IMR-90 (cell line): ENCODE measurements at regions not wholly inside any gene's neighbourhood (a gene's known extent, or its start where the extent isn't known, plus 50 kb on each side); places are given as distances from the start of the nearest gene placed in this dataset.

Source experiments
- ATAC-seq: fragments of 200-7000 bp; cut with Tn5 transposase; 2 replicates; pipeline ENCODE4 v1.9.1; 2020; ENCODE audit warnings: low read depth, mild to moderate bottlenecking, moderate library complexity
- BruUV-seq: library from RNA; stranded (reverse); fragments of 400-500 nt; replicated peaks from 2 replicates; lab custom pipeline; 2021; lab: Mats Ljungman, UMichigan
- CTCF ChIA-PET: fragments of 300-600 bp; formaldehyde crosslinking; extraction: SDS; loops from one replicate; lab custom pipeline; 2021; ENCODE audit warnings: antibody characterized with exemption; lab: Yijun Ruan, JAX
- POLR2A ChIA-PET: fragments of 300-600 bp; sonication (Branson Sonifier 250); formaldehyde crosslinking; loops from one replicate; lab custom pipeline; 2022; ENCODE audit warnings: antibody characterized with exemption; ENCODE audit not compliant: unreplicated experiment; lab: Charles Lee
- DNase-seq: peaks from one replicate; pipeline ENCODE4 v3.0.0; 2013
- H2AFZ ChIP-seq: replicated peaks from 2 replicates; pipeline ENCODE3; 2013; ENCODE audit warnings: low read length, mild to moderate bottlenecking; ENCODE audit not compliant: poor library complexity
- H2AK5ac ChIP-seq: 2 replicates; pipeline ENCODE4 v1.6.1; 2013; ENCODE audit warnings: low read depth, low read length, inconsistent platforms
- H2AK9ac ChIP-seq: replicated peaks from 2 replicates; pipeline ENCODE3; 2013; ENCODE audit warnings: mild to moderate bottlenecking, low read depth, low read length, moderate library complexity; ENCODE audit not compliant: poor library complexity
- H2BK120ac ChIP-seq: 2 replicates; pipeline ENCODE4 v1.6.1; 2013; ENCODE audit warnings: low read depth, low read length, inconsistent platforms
- H2BK15ac ChIP-seq: 3 replicates; pipeline ENCODE4 v1.6.1; 2013; ENCODE audit warnings: low read depth, low read length, inconsistent platforms
- H2BK20ac ChIP-seq: 2 replicates; pipeline ENCODE4 v1.6.1; 2013; ENCODE audit warnings: low read depth, mild to moderate bottlenecking, inconsistent platforms, low read length, moderate library complexity
- H2BK5ac ChIP-seq: 2 replicates; pipeline ENCODE4 v1.6.1; 2013; ENCODE audit warnings: mild to moderate bottlenecking, low read depth, low read length, inconsistent platforms; ENCODE audit not compliant: poor library complexity, severe bottlenecking
- H3K14ac ChIP-seq: replicated peaks from 2 replicates; pipeline ENCODE4 v1.6.1; 2013; ENCODE audit warnings: low read depth, low read length, inconsistent platforms
- H3K18ac ChIP-seq: 2 replicates; pipeline ENCODE4 v1.6.1; 2013; ENCODE audit warnings: low read depth, low read length, control low read depth
- H3K23ac ChIP-seq: 2 replicates; pipeline ENCODE4 v1.6.1; 2013; ENCODE audit warnings: low read depth, low read length, inconsistent platforms
- H3K27ac ChIP-seq: 2 replicates; pipeline ENCODE4 v1.5.1; 2013; ENCODE audit warnings: mild to moderate bottlenecking, control low read depth, low read length; ENCODE audit not compliant: insufficient read depth
- H3K27me3 ChIP-seq: 2 replicates; pipeline ENCODE4 v1.6.1; 2013; ENCODE audit warnings: low read length; ENCODE audit not compliant: control insufficient read depth, insufficient read depth
- H3K36me3 ChIP-seq: 2 replicates; pipeline ENCODE4 v1.6.1; 2013; ENCODE audit warnings: low read length, mixed read lengths; ENCODE audit not compliant: control insufficient read depth, insufficient read depth
- H3K4ac ChIP-seq: 2 replicates; pipeline ENCODE4 v1.6.1; 2013; ENCODE audit warnings: low read depth, low read length, inconsistent platforms
- H3K4me1 ChIP-seq: 2 replicates; pipeline ENCODE4 v1.6.1; 2013; ENCODE audit warnings: low read length, mixed read lengths; ENCODE audit not compliant: control insufficient read depth, insufficient read depth
- H3K4me2 ChIP-seq: 2 replicates; pipeline ENCODE4 v1.6.1; 2013; ENCODE audit warnings: low read depth, mild to moderate bottlenecking, control low read depth, low read length, moderate library complexity
- H3K4me3 ChIP-seq: 2 replicates; pipeline ENCODE4 v1.5.1; 2013; ENCODE audit warnings: low read depth, mild to moderate bottlenecking, control low read depth, low read length, moderate library complexity; ENCODE audit not compliant: insufficient read depth
- H3K56ac ChIP-seq: 2 replicates; pipeline ENCODE4 v1.6.1; 2013; ENCODE audit warnings: low read length, inconsistent platforms; ENCODE audit not compliant: insufficient read depth; ENCODE audit errors: extremely low read depth
- H3K79me1 ChIP-seq, 2 experiments: 2 replicates each; pipeline ENCODE4 v1.6.1; 2013; ENCODE audit warnings: low read length in 2 of 2, inconsistent platforms in 1 of 2, low read depth in 1 of 2
- H3K9ac ChIP-seq: 2 replicates; pipeline ENCODE4 v1.6.1; 2013; ENCODE audit warnings: low read depth, low read length, control low read depth
- H3K9me1 ChIP-seq: 2 replicates; pipeline ENCODE4 v1.6.1; 2013; ENCODE audit warnings: low read length, inconsistent platforms; ENCODE audit not compliant: insufficient read depth
- H3K9me3 ChIP-seq: 2 replicates; pipeline ENCODE4 v1.6.1; 2013; ENCODE audit warnings: low read length; ENCODE audit not compliant: control insufficient read depth, insufficient read depth
- H4K20me1 ChIP-seq: 2 replicates; pipeline ENCODE4 v1.6.1; 2013; ENCODE audit warnings: low read length, inconsistent platforms; ENCODE audit not compliant: insufficient read depth
- H4K5ac ChIP-seq: 2 replicates; pipeline ENCODE4 v1.6.1; 2013; ENCODE audit warnings: mild to moderate bottlenecking, low read depth, low read length, control low read depth
- H4K8ac ChIP-seq, 2 experiments: 2 replicates each; pipeline ENCODE4 v1.6.1; 2013; ENCODE audit warnings: low read depth in 2 of 2, low read length in 2 of 2, control low read depth in 1 of 2, inconsistent platforms in 1 of 2
- H4K91ac ChIP-seq: 2 replicates; pipeline ENCODE4 v1.6.1; 2013; ENCODE audit warnings: low read depth, low read length, inconsistent platforms; ENCODE audit not compliant: insufficient read depth
- MAFK ChIP-seq: IDR thresholded peaks from 2 replicates; pipeline ENCODE4 v1.6.1; 2012; ENCODE audit warnings: low read depth, low read length, improper control_type of control experiment
- NFE2L2 ChIP-seq: fragments of 150-350 bp; IDR thresholded peaks from 2 replicates; pipeline ENCODE4 v1.6.1; 2016; ENCODE audit warnings: low read depth, mild to moderate bottlenecking, low read length
- dilution Hi-C: fragments of 300-500 bp; cut with HindIII; formaldehyde crosslinking; loops from one replicate; pipeline ENCODE4 v1.14.3; 2018; ENCODE audit warnings: low sequenced_read_pairs; ENCODE audit not compliant: unreplicated experiment
- in situ Hi-C: fragments of 300-500 bp; cut with MboI; formaldehyde crosslinking; loops from 3 replicates; pipeline ENCODE4 v1.14.3; 2019; ENCODE audit warnings: low sequenced_read_pairs, inconsistent platforms, mixed read lengths
- intact Hi-C: fragments of 100-400 bp; cut with micrococcal nuclease; formaldehyde crosslinking; loops from 2 replicates; pipeline ENCODE4 v1.10.0; 2022

DNA sequence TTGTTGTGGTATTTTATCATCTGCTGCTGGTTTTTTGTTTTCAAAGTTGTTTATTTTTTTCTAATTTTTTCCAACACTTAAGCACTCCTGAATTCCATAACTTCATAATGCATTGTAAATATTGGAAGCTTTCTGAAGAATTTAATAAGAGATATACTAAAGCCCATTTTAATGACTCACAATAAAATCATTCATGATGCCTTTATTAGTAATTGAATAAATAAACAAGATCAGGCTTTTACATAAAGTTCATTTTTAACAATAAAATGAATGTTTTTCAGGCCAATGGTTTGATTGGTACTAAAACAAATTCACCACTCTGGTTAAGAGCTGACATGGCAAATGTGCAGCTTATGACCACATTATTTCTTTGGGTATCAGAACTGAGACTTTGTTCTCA, 408.2 kb upstream of the SMIM31 start:
- Histone ChIP-seq H3K27me3 (no peaks in the 10 kb centered on the region), H2AK5ac (no peak overlapping the region), H3K9ac (no peak overlapping the region), H2BK120ac (no peak overlapping the region), H3K79me1 (no peaks in the 10 kb centered on the region), H3K27ac (no peak overlapping the region), H4K20me1 (no peaks in the 10 kb centered on the region), H3K36me3 (no peaks in the 10 kb centered on the region), H3K9me3 (no peaks in the 10 kb centered on the region), H3K14ac (no peak overlapping the region), H4K91ac (no peak overlapping the region), H2BK5ac (no peak overlapping the region), H3K18ac (no peak overlapping the region), H3K23ac (no peak overlapping the region), H4K5ac (no peak overlapping the region), H2BK15ac (no peak overlapping the region), H2BK20ac (no peak overlapping the region), H2AFZ (no peak overlapping the region), H3K9me1 (no peaks in the 10 kb centered on the region), H3K4me3 (no peak overlapping the region), H3K4me2 (no peak overlapping the region), H2AK9ac (no peak overlapping the region), H4K8ac (no peak overlapping the region), H3K56ac (no peak overlapping the region), H3K4ac (no peak overlapping the region), H3K4me1 (no peaks in the 10 kb centered on the region)
- in situ Hi-C loops (no loop called here), dilution Hi-C loops (no loop called here), intact Hi-C loops (no loop called here)
- TF ChIP-seq MAFK (peak; percentile 29; the same call in 1 of the 2 replicates), NFE2L2 (no peak)
- no TSS peak for BruUV-seq
- POLR2A ChIA-PET, result no interaction called here
- CTCF ChIA-PET, result no interaction called here
- ATAC-seq, result no peak
- peak; percentile 11 for DNase-seq
